Stimulated activated CD4-positive, alpha-beta T cell treated with anti-CD3 and anti-CD28 coated beads, TNF-alpha, amount 100 ng/mL, for 24 hours (primary cell): ENCODE measurements at regions not wholly inside any gene's neighbourhood (a gene's known extent, or its start where the extent isn't known, plus 50 kb on each side); places are given as distances from the start of the nearest gene placed in this dataset.
"Not testable (repeated sequence)": the region's sequence is repeated elsewhere in the genome, so short reads cannot be mapped to it uniquely, and the experiment has no call there.

Experiments
- DNase-seq, 3 experiments: peaks; one replicate each; pipeline ENCODE4 v3.0.0-alpha.2; 2020; ENCODE audit warnings: low read depth in 3 of 3

- no peak for DNase-seq
These were observed 96.7 kb downstream of the SLC25A47 start for GRCh38 chr14:100419856-100420255.

- no peak for DNase-seq
These were observed 98.8 kb downstream of the SLC25A47 start for GRCh38 chr14:100421756-100422470.

- DNase-seq, result no peak
These were observed 99.6 kb downstream of the SLC25A47 start for GRCh38 chr14:100422556-100423316.

- no peak for DNase-seq
These were observed 100.3 kb downstream of the SLC25A47 start for GRCh38 chr14:100423317-100424010.

GRCh38 chr14:100424504-100425428 is 101.6 kb downstream of the SLC25A47 start:
- DNase-seq, result no peak

GRCh38 chr14:100425429-100425827 is 102.3 kb downstream of the SLC25A47 start:
- no peak for DNase-seq

- no peak for DNase-seq
These were observed 103.2 kb downstream of the SLC25A47 start for GRCh38 chr14:100426314-100426713.

- DNase-seq, result no peak
These were observed 104.0 kb downstream of the SLC25A47 start for GRCh38 chr14:100427166-100427565.

- DNase-seq, result no peak
These were observed 105.6 kb downstream of the SLC25A47 start for GRCh38 chr14:100428727-100429126.

- DNase-seq, result no peak
These were observed 106.4 kb downstream of the SLC25A47 start for GRCh38 chr14:100429537-100429936.

- no peak for DNase-seq
These were observed 107.4 kb downstream of the SLC25A47 start for GRCh38 chr14:100430571-100430970.

- DNase-seq, result not testable (repeated sequence)
These were observed 108.3 kb downstream of the SLC25A47 start for GRCh38 chr14:100431461-100431860.

GRCh38 chr14:100432652-100433427 is 109.7 kb downstream of the SLC25A47 start:
- DNase-seq, result no peak

GRCh38 chr14:100433428-100433814 is 110.3 kb downstream of the SLC25A47 start:
- no peak for DNase-seq

GRCh38 chr14:100434033-100434601 is 111.0 kb downstream of the SLC25A47 start:
- DNase-seq, result no peak

- DNase-seq, result no peak
These were observed 111.8 kb downstream of the SLC25A47 start for GRCh38 chr14:100434911-100435438.

- DNase-seq, result no peak
These were observed 112.3 kb downstream of the SLC25A47 start for GRCh38 chr14:100435459-100435858.

GRCh38 chr14:100436745-100437406 is 113.7 kb downstream of the SLC25A47 start:
- DNase-seq, result no peak

- no peak for DNase-seq
These were observed 115.1 kb downstream of the SLC25A47 start for GRCh38 chr14:100438271-100438670.
